ENCODE measurements at regions not wholly inside any gene's neighbourhood (a gene's known extent, or its start where the extent isn't known, plus 50 kb on each side); places are given as distances from the start of the nearest gene placed in this dataset.

GRCh38 chr13:100728201-100728600 is 53.6 kb upstream of the TMTC4 start:
- no peak for TF ChIP-seq CTCF (optimal IDR thresholded peaks at IDR 0.05 in 1 of 3, IDR thresholded peaks at IDR 0.05 in 1 of 3, conservative IDR thresholded peaks at IDR 0.05 in 1 of 3; ENCODE audit: extremely low read depth in 1 of 3, insufficient read depth in 2 of 3, low read length in 3 of 3)
- no peak for TF ChIP-seq EZH2 (IDR thresholded peaks at IDR 0.05; ENCODE audit: low read length)
